Right ventricle myocardium inferior (tissue), 1 donor: ENCODE measurements at regions not wholly inside any gene's neighbourhood (a gene's known extent, or its start where the extent isn't known, plus 50 kb on each side); places are given as distances from the start of the nearest gene placed in this dataset.

Source experiments
- ATAC-seq: fragments of 200-7000 bp; cut with Tn5 transposase; one replicate; pipeline ENCODE4 v1.9.1; 2020; ENCODE audit warnings: mild to moderate bottlenecking, moderate library complexity
- DNase-seq: peaks from one replicate; pipeline ENCODE4 v3.0.0; 2021; ENCODE audit errors: missing footprints
- intact Hi-C: fragments of 100-400 bp; cut with DNase I; formaldehyde crosslinking; loops from one replicate; pipeline ENCODE4 v1.11.0; 2022
- donor health status: DM: no; HTN: yes; CAD: no; lungs with severe emphysema.

GRCh38 chrX:113959912-113960626 lies 623.8 kb upstream of the HTR2C start:
- intact Hi-C loops, result no loop called here
- DNase-seq (no peak), ATAC-seq (no peak)

GRCh38 chrX:113956936-113957335 lies 627.0 kb upstream of the HTR2C start:
- DNase-seq (peak; percentile 9), ATAC-seq (no peak)
- intact Hi-C loops, result no loop called here

- intact Hi-C loops, result no loop called here
- DNase-seq (no peak), ATAC-seq (no peak)
Measured at GRCh38 chrX:113954297-113954696, 629.6 kb upstream of the HTR2C start.

- DNase-seq (no peak), ATAC-seq (no peak)
- intact Hi-C loops, result no loop called here
Measured at GRCh38 chrX:113950081-113950678, 633.7 kb upstream of the HTR2C start.

GRCh38 chrX:113947548-113947947 lies 636.3 kb upstream of the HTR2C start:
- intact Hi-C loops, result no loop called here
- DNase-seq (no peak), ATAC-seq (no peak)

GRCh38 chrX:113935518-113935917 lies 648.4 kb upstream of the HTR2C start:
- intact Hi-C loops, result no loop called here
- no peak for DNase-seq
- ATAC-seq, result no peak

- ATAC-seq (no peak), DNase-seq (no peak)
- intact Hi-C loops, result no loop called here
Measured at GRCh38 chrX:113933931-113934330, 650.0 kb upstream of the HTR2C start.

- intact Hi-C loops, result no loop called here
- no peak for DNase-seq
- ATAC-seq, result no peak
Measured at GRCh38 chrX:113929004-113929403, 654.9 kb upstream of the HTR2C start.

GRCh38 chrX:113920661-113921060 lies 663.2 kb upstream of the HTR2C start:
- ATAC-seq, result no peak
- DNase-seq, result no peak
- intact Hi-C loops, result no loop called here

- DNase-seq, result no peak
- no peak for ATAC-seq
- intact Hi-C loops, result no loop called here
Measured at GRCh38 chrX:113919387-113919786, 664.5 kb upstream of the HTR2C start.

GRCh38 chrX:113906168-113906567 lies 677.7 kb upstream of the HTR2C start:
- intact Hi-C loops, result no loop called here
- ATAC-seq (no peak), DNase-seq (no peak)

GRCh38 chrX:113892891-113893290 lies 691.0 kb upstream of the HTR2C start:
- intact Hi-C loops, result no loop called here
- no peak for DNase-seq
- no peak for ATAC-seq

- DNase-seq, result no peak
- ATAC-seq, result no peak
- intact Hi-C loops, result no loop called here
Measured at GRCh38 chrX:113892401-113892800, 691.5 kb upstream of the HTR2C start.

- ATAC-seq (no peak), DNase-seq (no peak)
- intact Hi-C loops, result no loop called here
Measured at GRCh38 chrX:113873056-113873455, 710.8 kb upstream of the HTR2C start.

- DNase-seq (no peak), ATAC-seq (no peak)
- intact Hi-C loops, result no loop called here
Measured at GRCh38 chrX:113868711-113869110, 715.2 kb upstream of the HTR2C start.

GRCh38 chrX:113868177-113868576 lies 715.7 kb upstream of the HTR2C start:
- no peak for ATAC-seq
- intact Hi-C loops, result no loop called here
- no peak for DNase-seq

GRCh38 chrX:113849408-113849807 lies 734.5 kb upstream of the HTR2C start:
- no peak for DNase-seq
- no peak for ATAC-seq
- intact Hi-C loops, result no loop called here

GRCh38 chrX:113833096-113834055 lies 750.5 kb upstream of the HTR2C start:
- intact Hi-C loops, result no loop called here

GRCh38 chrX:113828470-113828869 lies 755.4 kb upstream of the HTR2C start:
- intact Hi-C loops, result no loop called here
- ATAC-seq (no peak), DNase-seq (peak; percentile 25)

More at GRCh38 chrX:113833096-113834055, 750.5 kb upstream of the HTR2C start:
- ATAC-seq, result no peak
- no peak for DNase-seq

GRCh38 chrX:113818346-113818745 lies 765.5 kb upstream of the HTR2C start:
- no peak for ATAC-seq
- no peak for DNase-seq
- intact Hi-C loops, result no loop called here
